Esophagus squamous epithelium (tissue), 4 donors: ENCODE measurements at regions not wholly inside any gene's neighbourhood (a gene's known extent, or its start where the extent isn't known, plus 50 kb on each side); places are given as distances from the start of the nearest gene placed in this dataset.

ENCODE experiments used
- POLR2A ChIP-seq, 4 donors: fragments of 450-650 bp; IDR thresholded peaks; one replicate each; pipeline ENCODE4 v1.6.1; 2017; ENCODE audit warnings: antibody characterized with exemption in 4 of 4, mild to moderate bottlenecking in 4 of 4, moderate library complexity in 3 of 4
- TF ChIP-seq, protein P1 (sequence below), 6 experiments: fragments of 450-650 bp in 4 of 6; fragments of 200-600 bp in 2 of 6; sonication (generic) in 2 of 6; IDR thresholded peaks; one replicate each; pipeline ENCODE4 v1.5.1; 2016 to 2019; ENCODE audit warnings: antibody characterized with exemption in 6 of 6, mild to moderate bottlenecking in 4 of 6, moderate library complexity in 4 of 6

DNA sequence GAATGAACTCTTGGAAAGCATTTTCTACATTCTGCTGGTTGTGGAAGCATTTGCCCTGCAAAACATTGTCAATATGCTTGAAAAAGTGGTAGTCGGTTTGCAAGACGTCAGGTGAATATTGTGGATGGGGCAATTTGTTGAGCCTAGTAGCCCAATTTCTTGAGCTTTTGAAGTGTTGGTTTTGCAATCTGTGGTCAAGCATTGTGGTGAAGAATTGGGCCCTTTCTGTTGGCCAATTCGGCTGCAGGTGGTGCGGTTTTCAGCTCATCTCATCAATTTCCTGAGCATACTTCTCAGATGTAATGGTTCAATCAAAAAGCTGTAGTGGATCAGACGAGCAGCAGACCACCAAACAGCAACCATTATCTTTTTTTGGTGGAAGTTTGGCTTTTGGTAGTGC lies 426.8 kb upstream of the CDH9 start:
- TF ChIP-seq, protein P1, sequence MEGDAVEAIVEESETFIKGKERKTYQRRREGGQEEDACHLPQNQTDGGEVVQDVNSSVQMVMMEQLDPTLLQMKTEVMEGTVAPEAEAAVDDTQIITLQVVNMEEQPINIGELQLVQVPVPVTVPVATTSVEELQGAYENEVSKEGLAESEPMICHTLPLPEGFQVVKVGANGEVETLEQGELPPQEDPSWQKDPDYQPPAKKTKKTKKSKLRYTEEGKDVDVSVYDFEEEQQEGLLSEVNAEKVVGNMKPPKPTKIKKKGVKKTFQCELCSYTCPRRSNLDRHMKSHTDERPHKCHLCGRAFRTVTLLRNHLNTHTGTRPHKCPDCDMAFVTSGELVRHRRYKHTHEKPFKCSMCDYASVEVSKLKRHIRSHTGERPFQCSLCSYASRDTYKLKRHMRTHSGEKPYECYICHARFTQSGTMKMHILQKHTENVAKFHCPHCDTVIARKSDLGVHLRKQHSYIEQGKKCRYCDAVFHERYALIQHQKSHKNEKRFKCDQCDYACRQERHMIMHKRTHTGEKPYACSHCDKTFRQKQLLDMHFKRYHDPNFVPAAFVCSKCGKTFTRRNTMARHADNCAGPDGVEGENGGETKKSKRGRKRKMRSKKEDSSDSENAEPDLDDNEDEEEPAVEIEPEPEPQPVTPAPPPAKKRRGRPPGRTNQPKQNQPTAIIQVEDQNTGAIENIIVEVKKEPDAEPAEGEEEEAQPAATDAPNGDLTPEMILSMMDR (IDR thresholded peaks at IDR 0.05) = no peak
- no peak for TF ChIP-seq POLR2A (IDR thresholded peaks at IDR 0.05)
